ENCODE measurements at regions not wholly inside any gene's neighbourhood (a gene's known extent, or its start where the extent isn't known, plus 50 kb on each side); places are given as distances from the start of the nearest gene placed in this dataset.

GRCh38 chr7:94289071-94289470, 105.6 kb upstream of the COL1A2 start (continued):
- TF ChIP-seq PHF8 (conservative IDR thresholded peaks at IDR 0.05; ENCODE audit: low read depth, low read length) (no peak), CREB1 (IDR thresholded peaks at IDR 0.05) (no peak), RNF2 (IDR thresholded peaks at IDR 0.05; ENCODE audit: borderline replicate concordance, low read depth, low read length, missing control alignments, poor library complexity, severe bottlenecking) (no peak), SP2 (IDR thresholded peaks at IDR 0.05; ENCODE audit: low read length) (no peak), POU5F1 (IDR thresholded peaks at IDR 0.05; ENCODE audit: low read depth, low read length) (no peak), RFX5 (IDR thresholded peaks at IDR 0.05; ENCODE audit: borderline replicate concordance, low read depth, low read length) (0 out of 2 replicates have a peak, but pooled peaks have one; percentile 8), ASH2L (IDR thresholded peaks at IDR 0.05; ENCODE audit: low read length) (no peak), SIRT6 (IDR thresholded peaks at IDR 0.05; ENCODE audit: low read length) (no peak), SP4 (IDR thresholded peaks at IDR 0.05; ENCODE audit: low read length) (no peak), TCF12 (IDR thresholded peaks at IDR 0.05; ENCODE audit: low read depth, low read length) (no peak), CTBP2 (IDR thresholded peaks at IDR 0.05; ENCODE audit: borderline replicate concordance, insufficient read depth, insufficient read length, low read length) (no peak), POLR2AphosphoS5 (IDR thresholded peaks at IDR 0.05; ENCODE audit: low read depth, low read length) (no peak), SAP30 (IDR thresholded peaks at IDR 0.05; ENCODE audit: insufficient read depth, insufficient replicate concordance, low read length) (no peak), EGR1 (IDR thresholded peaks at IDR 0.05; ENCODE audit: borderline replicate concordance, low read depth, low read length) (no peak), NRF1 (IDR thresholded peaks at IDR 0.05; ENCODE audit: low read depth, low read length) (no peak), EZH2 (IDR thresholded peaks at IDR 0.05; ENCODE audit: low read depth, low read length, severe bottlenecking) (no peak), KDM4A (IDR thresholded peaks at IDR 0.05; ENCODE audit: low read depth, low read length, severe bottlenecking) (no peak), SUZ12 (IDR thresholded peaks at IDR 0.05; ENCODE audit: low read length) (no peak), POLR2A (IDR thresholded peaks at IDR 0.05; ENCODE audit: control extremely low read depth in 1 of 2, low read depth in 2 of 2, low read length in 2 of 2) (no peak), SIX5 (IDR thresholded peaks at IDR 0.05; ENCODE audit: low read depth, low read length) (no peak), EP300 (IDR thresholded peaks at IDR 0.05; ENCODE audit: borderline replicate concordance in 1 of 2, low read depth in 2 of 2, low read length in 2 of 2) (no peak), CBX5 (IDR thresholded peaks at IDR 0.05; ENCODE audit: low read depth, low read length) (no peak), RXRA (IDR thresholded peaks at IDR 0.05; ENCODE audit: insufficient read depth, low read depth, low read length) (no peak), MAFK (IDR thresholded peaks at IDR 0.05; ENCODE audit: low read depth, low read length) (no peak), ATF3 (IDR thresholded peaks at IDR 0.05; ENCODE audit: insufficient read depth, low read depth, low read length) (no peak), TAF1 (IDR thresholded peaks at IDR 0.05; ENCODE audit: low read depth, low read length) (no peak), FOSL1 (IDR thresholded peaks at IDR 0.05; ENCODE audit: insufficient read depth, low read depth, low read length) (no peak)

Measured in H1 (cell line).